ENCODE measurements at regions not wholly inside any gene's neighbourhood (a gene's known extent, or its start where the extent isn't known, plus 50 kb on each side); places are given as distances from the start of the nearest gene placed in this dataset.

DNA sequence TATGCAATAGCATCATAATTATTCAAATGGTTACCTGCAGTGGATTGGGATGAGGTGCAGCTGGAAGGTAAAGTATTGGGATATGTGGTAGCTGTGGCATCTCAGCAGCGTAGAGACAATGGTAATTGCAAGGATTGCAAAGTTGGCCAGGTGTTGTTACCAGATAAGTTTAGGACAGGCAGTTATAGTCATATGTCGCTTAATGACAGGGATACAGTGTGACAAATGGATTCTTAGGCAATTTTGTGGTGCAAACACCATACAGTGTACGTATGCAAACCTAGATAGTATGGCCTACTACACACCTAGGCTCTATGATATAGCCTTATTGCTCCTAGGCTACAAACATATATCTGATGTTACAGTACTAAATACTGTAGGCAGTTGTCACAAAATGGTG lies 163.5 kb upstream of the LYZL2 start:
- no peak for DNase-seq

DNA sequence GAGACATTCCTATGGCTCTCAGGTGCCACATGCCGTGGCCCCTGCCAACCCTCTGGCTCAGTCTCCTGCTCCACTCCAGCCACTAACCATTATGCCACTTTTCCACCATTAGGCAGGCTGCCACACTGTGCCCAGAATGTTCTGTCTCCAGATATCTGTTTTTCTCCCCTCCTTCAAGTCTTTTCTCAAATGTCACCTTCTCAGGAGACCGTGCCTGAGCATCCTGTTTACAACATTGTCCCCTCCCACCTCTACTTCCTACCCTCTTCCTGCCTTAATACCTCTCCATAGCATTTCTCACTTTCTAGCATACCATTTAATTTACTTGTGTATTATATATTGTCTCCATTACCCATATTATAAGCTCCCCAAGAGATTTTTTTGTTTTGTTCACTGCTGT lies 162.5 kb upstream of the LYZL2 start:
- no peak for DNase-seq

DNA sequence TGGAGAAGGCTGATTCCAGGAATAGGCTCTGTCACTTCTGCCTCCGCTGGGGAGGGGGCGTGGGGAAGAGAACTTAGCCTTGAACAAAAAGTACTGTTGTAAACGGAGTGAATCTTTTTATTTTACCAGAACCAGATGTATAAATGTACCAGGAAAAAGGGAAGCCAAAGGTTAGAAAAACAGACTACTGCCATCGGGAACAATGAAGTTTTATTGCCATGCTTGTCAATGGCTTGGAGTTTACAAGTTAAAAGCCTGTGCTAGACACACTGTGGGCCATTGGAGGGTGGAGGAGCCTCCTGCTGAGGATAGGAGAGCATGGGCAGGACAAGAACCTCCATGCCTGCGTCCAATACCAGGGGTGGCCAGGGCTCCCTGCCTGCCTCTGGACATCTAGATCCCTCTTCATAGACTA lies 161.7 kb upstream of the LYZL2 start:
- no peak for DNase-seq

DNA sequence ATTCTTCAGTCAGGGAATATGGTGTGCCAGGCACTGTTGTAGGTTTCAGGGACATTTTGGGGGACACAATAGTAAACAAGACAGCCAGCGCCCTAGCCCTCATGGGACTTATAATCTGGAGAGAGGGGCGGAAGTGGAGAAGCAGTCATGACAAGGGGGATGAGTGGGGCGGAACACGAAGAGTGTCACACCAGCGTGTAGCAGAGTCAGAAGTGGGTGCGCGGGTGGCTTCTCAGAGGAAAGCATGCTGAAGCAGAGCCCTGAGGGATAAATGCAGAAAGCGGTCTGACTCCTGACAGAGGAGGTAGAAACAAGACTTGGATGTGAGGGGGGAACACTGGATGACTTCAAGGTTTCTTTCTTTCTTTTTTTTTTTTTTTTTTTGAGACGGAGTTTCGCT lies 160.3 kb upstream of the LYZL2 start:
- no peak for DNase-seq

DNA sequence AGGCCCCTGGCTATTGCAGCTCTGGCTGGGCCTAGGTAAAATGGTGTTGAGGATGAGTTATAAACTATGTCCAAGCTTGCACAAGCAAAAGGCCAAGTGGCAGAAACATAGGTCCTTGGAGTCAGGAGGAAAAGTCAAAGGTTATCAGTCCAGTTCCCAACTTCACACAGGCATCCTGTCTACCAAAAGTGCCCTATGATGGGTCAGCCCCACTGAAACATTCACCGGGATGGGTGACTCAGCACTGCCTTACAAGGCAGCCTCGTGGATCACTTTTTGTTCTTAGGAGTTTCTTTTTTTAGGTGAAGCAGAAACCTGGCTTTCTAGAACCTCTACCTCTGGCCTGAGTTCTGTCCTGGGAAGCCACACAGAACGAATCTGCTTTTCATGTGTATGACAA lies 158.8 kb upstream of the LYZL2 start:
- DNase-seq: no peak

DNA sequence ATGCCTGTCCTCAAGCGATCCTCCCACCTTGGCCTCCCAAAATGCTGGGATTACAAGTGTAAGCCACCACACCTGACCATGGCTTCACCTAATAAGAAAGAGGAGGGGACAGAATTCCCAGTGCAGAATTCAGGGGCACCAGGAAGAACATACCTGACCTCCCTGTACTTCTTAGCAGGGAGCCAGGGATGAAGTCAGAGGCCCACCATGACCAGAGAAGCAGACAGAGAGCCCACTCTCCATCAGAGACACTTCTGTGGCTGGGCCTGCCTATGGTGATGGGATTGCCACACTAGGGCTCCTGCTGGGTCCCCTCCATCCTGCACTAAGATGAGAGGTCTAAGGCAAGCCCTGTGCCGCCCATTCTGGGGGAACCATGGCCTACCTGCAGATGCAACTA lies 157.4 kb upstream of the LYZL2 start:
- DNase-seq: no peak

DNA sequence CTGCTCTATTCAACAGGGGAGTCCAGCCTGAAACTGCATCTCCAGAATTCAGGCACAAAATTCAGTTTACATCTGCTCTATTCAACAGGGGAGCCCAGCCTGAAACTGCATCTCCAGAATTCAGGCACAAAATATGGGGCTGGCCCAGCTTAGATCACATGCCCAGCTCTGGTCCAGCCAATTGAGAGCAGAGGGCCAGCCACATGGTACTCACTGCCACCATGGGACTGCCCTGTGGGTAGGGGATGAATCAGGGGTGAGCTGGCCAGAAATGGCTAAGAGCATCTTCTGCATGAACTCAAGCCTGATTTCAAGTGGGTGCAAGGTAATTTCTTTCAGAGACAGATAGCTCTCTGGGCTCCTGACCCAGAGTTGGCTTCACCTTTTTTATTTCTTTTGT lies 156.6 kb upstream of the LYZL2 start:
- DNase-seq: no peak

DNA sequence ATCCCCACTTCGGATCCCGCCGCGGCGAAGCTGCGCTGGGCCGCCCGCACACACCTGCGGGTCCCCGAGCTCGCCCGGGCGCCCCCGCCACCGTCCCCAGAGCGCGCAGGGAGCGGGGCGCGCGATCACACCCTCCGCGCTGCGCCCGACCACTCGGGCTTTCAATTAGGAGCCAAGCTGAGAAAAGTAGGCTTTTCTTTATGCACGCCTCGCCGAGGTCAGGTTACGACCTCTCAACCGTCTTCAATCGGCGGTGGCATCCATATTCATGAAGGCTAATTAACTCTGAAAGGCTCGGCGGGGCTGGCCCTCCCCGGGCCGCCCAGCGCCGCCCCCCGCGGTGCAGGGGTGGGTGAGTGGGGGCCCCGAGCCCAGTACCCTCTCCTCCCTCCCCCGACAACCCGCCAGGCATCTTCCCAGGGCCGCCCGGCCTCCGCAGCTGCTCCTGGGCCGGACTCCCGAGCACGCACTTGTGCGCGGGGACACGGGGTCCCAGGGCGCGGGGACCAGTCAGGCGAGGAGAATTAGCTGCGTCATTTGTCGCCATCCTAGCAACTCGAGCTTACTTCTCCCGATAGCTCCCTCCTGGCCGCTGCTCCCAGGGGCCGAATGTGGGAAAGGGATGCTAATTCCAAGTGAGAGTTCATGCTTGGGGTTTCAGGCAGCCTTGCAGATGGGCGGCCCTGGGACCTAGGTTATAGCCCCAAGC lies 155.5 kb upstream of the LYZL2 start:
- peak; percentile 11 for DNase-seq

DNA sequence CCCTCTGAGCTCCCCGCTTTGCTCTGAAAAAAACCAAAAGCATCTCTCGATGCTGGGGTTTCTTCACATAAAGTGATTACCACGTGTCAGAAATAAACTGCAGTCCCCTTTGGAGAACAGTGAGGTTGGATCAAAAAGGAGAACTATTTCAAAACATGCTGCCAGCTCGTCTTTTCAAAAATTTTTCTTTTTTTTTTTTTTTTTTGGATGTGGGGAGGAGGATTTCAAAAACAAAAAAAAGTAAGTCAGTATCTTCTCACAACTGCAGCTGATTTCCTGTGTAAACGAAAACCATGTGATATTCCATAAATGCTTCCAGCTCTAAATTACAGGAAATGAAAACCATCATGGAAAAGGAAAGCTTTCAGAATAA lies 155.0 kb upstream of the LYZL2 start:
- DNase-seq: peak; percentile 32 to 37

DNA sequence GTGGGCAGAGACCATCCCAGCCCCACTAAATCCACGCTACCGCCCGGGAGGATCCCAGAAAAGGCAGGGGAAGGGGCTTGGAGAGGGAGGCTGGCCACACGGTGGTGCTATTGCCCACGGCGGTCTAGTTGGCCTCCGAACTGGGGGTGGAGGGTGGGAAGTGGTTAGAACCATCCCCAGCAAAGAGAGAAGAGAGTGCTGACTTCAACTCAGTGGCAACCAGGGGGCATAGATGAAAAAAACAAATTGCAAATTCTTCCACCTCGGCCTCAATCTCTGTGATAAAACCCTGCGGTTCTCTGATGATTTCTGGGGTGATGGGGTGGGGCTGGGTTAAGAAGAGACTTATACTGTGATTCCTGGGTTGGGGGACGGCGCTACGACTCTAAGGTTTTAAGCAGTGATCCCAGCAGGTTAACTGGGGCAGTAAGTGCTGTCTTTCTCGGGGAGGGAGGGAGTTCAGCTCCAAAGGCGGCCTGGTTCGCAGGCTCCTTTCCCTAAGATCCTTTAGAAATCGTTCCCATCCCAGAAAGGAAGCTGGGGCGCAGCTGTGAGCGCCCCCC lies 154.5 kb upstream of the LYZL2 start:
- peak; percentile 73 to 79 for DNase-seq

DNA sequence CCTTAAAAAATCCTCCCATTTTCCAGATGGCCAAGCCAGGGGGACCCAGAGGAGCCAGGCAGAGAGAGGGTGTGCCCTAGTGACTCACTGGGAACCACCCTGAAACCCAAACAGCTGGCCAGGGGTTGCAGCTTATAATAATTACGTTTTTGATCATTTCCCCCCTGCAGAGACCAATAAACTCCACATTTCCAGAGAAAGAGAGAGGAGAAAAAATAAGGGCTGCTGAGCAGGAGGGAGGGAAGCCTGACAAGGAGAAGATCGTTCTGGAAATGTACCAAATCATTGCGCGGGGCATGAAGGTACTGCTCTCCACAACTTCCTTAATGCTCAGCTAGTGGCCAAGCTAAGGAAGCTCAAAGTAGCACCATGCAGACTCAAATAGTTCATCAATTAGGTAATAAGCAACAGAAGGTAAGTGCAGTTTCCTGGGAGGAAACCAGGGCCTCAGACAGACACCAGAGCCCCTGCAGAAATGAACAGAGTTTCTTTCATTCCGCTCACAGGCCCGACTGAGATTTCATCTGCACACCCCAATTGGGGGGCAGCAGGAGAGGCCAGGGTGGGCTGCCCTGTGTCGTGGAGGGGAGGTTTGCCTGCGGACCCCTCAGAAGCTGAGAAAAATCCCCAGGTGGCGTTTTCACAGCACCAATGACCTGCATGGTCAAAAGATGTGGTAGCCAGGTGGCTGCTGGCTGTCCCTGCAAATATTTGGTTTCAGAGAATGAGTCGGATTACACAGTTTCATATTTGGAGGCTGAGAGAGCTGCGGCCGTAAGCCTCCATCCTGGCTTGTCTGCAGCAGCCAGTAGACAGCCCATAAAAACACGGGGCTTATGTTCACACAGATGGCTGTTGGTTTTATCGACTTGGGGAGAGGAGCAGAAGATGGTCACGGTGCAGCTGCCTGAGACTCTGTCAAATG lies 153.2 kb upstream of the LYZL2 start:
- peak; percentile 68 to 80 for DNase-seq

DNA sequence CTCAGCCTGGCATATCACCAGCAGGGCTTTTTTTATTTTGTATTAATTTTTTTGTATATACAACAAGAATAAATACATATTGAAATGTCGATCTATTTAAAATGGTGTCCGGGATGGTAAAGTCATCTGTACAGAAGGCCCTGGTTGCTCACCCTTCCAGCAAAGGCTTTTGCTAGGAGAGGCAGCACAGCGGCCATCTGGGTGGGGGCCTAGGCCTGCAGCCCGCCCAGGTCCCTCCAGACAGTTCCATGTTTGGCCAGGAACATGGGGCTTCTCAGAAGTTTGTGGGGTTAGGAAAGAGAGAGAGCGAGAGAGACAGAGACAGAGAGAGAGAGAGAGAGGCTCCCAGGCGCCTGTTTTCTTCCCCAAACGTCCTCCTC lies 152.6 kb upstream of the LYZL2 start:
- no peak for DNase-seq

DNA sequence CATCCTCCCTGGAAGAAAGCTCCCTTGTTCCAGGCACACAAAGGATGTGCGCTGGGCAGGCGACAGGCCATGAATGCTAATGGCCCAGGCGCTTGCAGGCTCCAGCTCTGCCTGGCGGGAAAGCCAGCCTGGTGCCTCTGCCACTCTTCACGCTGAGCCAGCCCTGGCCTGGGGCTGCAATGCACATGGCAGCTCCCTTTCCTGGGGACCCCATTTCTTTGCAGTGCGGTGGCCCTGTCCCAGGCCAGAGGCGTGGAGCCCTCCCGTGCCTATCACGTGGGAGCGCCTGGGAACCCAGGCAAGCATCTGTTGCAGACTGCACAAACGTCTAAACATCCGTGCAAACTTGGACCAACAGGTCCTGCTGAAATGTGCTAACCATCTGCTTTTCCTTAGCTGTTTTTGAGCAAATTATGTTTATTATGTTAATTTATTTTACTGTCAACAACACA lies 152.1 kb upstream of the LYZL2 start:
- DNase-seq: no peak

DNA sequence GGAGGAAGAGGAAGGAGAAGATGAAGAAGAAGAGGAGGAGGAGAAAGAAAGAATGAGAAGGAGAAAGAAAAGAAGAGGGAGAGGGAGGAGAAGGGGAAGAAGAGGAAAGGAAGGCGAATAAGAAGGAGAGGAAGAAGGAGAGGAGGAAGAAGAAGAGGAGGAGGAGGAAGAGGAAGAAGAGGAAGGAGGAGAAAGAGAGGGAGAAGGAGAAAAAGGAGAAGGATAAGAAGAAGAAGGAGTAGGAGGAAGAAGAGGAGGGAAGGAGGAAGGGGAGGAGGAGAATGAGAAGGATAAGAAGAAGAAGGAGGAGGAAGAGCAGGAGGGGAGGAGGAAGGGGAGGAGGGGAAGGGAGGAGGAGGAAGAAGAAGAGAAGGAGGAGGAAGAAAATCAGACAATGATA lies 149.2 kb upstream of the LYZL2 start:
- no peak for DNase-seq

DNA sequence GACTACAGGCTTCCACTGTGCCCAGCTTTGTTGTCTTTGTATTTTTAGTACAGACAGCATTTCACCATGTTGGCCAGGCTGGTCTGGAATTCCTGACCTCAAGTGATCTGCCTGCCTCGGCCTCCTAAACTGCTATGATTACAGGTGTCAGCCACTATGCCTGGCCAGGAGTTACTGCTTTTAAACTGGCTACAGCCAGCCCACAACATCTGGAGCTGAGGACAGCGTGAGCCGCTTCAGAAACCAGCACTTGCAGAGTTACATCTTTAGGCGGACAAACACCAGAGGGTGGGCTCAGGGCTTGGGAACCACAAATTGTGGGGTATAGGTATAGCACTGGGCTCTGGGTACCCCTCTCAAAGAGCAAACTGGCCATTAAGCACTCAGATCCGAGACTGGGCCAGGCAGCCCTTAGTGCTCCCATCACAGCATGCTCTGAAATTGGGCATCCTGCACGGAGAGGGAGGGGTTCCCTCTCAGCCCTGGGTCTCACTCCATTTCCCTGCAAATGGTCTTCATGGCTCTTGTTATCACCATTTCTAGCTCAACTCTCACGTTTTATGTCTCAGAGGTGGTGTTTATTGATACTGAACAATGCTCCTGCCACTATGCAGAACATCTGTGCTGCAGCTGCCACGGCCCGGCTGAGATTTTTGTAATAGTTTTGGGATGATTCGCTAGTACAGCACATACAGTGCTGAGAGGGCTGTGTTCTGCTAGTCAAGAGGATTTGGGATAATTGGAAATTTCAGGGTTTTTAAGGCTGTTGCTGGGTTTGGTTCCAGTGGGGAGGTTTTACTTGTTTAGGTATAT lies 146.4 kb upstream of the LYZL2 start:
- no peak for DNase-seq

DNA sequence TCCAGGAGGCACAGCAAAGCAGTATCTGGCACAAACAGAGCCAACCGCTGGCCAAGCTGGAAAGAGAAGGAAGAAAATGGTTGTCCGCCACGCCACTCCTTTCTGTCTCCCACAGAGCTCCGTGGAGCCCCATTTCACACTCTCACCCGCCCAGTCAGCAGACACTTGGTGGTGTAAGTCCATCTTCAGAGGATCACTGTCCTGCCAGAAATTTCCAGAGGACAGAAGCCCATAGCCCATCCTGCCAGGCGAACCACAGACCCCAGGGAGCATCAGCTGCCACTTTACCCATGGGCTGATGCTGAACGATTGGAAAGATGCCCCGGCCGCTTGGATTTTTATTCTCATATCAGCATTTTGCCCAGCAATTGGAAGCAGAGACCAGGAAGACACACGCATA lies 144.7 kb upstream of the LYZL2 start:
- no peak for DNase-seq

DNA sequence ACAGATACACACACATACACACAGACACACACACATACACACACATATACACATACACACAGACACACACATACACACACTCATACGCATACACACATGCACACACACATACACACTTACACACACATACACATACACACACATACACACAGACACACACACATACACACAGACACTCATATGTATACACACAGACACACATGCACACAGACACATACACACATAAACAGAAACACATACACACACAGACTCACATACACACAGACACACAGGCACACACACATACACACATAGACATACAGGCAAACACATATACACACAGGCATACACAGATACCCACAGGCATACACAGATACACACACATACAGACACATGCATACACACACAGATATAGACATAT lies 143.9 kb upstream of the LYZL2 start:
- DNase-seq: no peak

DNA sequence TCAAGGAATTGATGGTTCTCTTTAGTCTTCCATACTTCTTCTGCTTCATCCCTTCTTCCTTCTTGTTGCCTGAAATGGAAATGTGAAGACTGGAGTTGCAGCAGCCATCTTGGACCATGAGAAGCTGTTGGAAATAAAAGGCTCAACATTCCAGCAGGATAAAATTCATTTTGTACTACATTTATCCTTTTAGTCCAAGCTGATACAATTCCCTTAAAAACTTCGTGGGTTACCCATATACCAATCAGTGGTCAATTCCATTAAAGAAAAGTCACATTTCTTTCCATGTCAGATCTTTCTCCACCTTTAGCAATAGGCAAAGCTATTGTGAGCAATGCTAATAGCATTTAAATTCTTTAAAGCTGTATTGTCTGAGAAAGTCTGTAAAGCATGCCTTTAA lies 141.3 kb upstream of the LYZL2 start:
- no peak for DNase-seq

DNA sequence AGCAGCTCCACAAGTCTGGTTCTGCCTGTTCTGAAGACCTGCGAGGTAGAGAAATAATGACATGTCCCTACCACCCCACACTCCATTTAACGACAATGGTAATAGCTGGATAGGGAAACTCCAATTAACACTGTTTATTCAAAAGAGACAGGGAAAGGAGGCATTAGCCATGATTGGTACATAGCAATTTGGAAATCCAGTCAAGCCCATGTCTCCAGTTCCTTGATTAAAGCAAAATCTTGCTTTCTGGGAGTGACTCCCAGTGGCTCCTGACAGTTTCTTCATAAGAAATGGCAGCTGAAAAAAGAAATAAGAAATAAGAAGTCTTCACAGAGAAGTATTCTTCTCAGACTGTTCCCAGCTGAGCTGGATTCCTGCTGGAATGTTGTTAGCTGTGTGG lies 140.7 kb upstream of the LYZL2 start:
- no peak for DNase-seq

DNA sequence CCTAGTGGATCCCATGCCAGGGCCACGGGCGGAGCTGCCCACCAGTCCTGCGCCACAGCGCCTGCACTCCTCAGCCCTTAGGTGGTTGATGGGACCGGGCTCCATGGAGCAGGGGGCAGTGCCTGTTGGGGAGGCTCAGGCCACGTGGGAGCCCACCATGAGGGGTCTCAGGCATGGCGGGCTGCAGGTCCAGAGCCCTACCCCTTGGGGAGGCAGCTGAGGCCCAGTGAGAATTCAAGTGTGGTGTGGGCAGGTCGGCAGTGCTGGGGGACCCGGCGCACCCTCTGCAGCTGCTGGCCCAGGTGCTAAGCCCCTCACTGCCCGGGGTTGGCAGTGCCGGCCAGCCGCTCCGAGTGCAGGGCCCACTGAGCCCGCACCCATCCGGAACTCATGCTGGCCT lies 139.8 kb upstream of the LYZL2 start:
- no peak for DNase-seq

DNA sequence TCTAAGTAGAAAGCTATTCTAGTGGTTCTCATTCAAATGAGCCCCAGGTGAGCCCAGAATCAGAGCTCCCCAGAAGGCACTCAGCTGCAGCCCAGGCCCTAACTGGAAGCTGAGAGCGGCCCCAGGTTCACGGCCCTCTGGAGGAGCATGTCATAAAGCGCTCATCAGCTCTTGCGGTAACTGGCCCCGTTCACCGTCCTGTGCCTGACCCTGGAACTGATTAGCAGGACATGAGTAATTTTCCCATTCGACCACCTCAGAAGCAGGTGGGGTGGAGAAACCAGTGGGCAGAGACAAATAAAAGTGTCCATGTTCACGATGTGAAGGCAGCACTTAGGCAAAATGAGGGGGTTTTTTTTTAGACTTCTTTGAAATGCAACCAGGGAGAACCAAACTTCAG lies 136.1 kb upstream of the LYZL2 start:
- no peak for DNase-seq

DNA sequence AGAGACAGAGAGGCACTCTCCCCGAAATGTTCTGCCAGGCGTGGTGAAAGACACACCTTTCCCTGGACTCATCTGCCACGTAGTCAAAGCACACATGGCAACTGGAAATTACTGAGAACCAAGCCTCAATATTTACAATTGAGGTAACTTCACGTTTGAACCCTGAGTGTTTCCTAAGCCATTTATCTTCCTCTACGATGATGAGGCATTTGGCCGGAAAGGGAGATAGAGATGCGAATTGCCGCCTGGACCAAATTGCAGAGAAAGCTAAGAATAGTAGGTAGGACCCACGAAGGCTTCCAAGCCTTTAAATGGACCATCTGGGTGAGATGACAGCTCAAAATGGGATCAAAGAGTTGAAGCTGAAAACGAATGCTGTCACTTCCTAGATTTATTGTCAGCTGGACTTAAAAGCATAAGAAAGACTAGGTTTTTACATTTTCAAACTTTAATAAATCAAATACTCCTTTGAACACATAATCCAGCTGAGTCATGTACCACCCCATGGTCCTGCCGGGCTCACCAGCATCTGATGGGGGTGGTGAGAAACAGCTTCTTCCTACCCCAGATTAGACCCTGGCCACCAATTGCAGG lies 135.6 kb upstream of the LYZL2 start:
- DNase-seq: no peak

DNA sequence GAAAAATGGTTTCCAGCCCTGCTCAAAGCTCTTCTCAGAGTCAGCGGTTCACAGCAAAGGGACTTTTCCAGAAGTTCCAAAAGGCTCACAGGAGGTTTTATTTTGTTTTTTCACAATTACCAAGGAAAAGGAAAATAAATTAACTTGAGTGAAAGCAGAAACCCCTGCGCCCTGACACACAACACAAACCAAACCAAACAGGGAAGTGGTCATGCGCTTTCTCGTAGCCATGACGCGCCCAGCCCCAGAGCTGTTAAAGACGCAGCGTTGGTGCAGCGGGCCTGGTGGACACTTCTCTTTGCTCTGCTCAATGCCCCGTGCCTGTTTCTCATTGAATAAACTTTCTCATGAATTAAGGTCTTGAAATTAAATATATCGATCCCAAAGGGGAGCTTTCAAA lies 134.4 kb upstream of the LYZL2 start:
- no peak for DNase-seq
